Gastroesophageal sphincter (tissue), 3 donors: ENCODE measurements at regions not wholly inside any gene's neighbourhood (a gene's known extent, or its start where the extent isn't known, plus 50 kb on each side); places are given as distances from the start of the nearest gene placed in this dataset.

ENCODE experiments used
- CTCF ChIP-seq, 4 experiments: fragments of 200-600 bp in 2 of 4; fragments of 450-650 bp in 2 of 4; sonication (generic) in 1 of 4; IDR thresholded peaks; one replicate each; pipeline ENCODE4 v1.5.1; 2017 to 2019; ENCODE audit warnings: antibody characterized with exemption in 4 of 4, mild to moderate bottlenecking in 2 of 4, moderate library complexity in 2 of 4
- POLR2A ChIP-seq, 2 donors: fragments of 450-650 bp; IDR thresholded peaks; one replicate each; pipeline ENCODE4 v1.6.1; 2017; ENCODE audit warnings: antibody characterized with exemption in 2 of 2, mild to moderate bottlenecking in 2 of 2, moderate library complexity in 1 of 2

- no peak for TF ChIP-seq CTCF (IDR thresholded peaks at IDR 0.05)
- no peak for TF ChIP-seq POLR2A (IDR thresholded peaks at IDR 0.05)
Measured at GRCh38 chr3:16794257-16794656, 90.5 kb upstream of the PLCL2 start.
